Breast epithelium (tissue), 4 donors: ENCODE measurements at regions not wholly inside any gene's neighbourhood (a gene's known extent, or its start where the extent isn't known, plus 50 kb on each side); places are given as distances from the start of the nearest gene placed in this dataset.

Source experiments
- DNase-seq, 2 donors: peaks; one replicate each; pipeline ENCODE4 v3.0.0-alpha.2; 2019; ENCODE audit warnings: low spot score in 2 of 2
- H3K27ac ChIP-seq, 2 donors: fragments of 200-600 bp; sonication (generic) in 1 of 2; one replicate each; pipeline ENCODE4 v1.5.1; 2016 to 2019; ENCODE audit warnings: mild to moderate bottlenecking in 1 of 2
- H3K27me3 ChIP-seq, 2 donors: fragments of 200-600 bp; sonication (generic) in 1 of 2; one replicate each; pipeline versions ENCODE4 v1.5.1 to v1.6.0; 2017 to 2019; ENCODE audit warnings: control low read depth in 1 of 2, mild to moderate bottlenecking in 1 of 2
- H3K36me3 ChIP-seq: fragments of 200-600 bp; one replicate; pipeline ENCODE4 v1.5.1; 2019
- H3K4me1 ChIP-seq, 2 donors: fragments of 200-600 bp; sonication (generic); one replicate each; pipeline ENCODE4 v1.5.1; 2016 to 2019; ENCODE audit warnings: control low read depth in 1 of 2
- H3K4me3 ChIP-seq, 3 donors: fragments of 200-600 bp; sonication (generic); 1 replicate in 2 of 3; 2 replicates in 1 of 3; pipeline ENCODE4 v1.5.1; 2016 to 2019; ENCODE audit warnings: mild to moderate bottlenecking in 3 of 3, moderate library complexity in 2 of 3
- H3K9me3 ChIP-seq, 2 donors: fragments of 200-600 bp; sonication (generic) in 1 of 2; one replicate each; pipeline ENCODE4 v1.5.1; 2016 to 2019; ENCODE audit warnings: control low read depth in 1 of 2
- POLR2A ChIP-seq: fragments of 450-650 bp; IDR thresholded peaks from one replicate; pipeline ENCODE4 v1.6.1; 2016; ENCODE audit warnings: antibody characterized with exemption, mild to moderate bottlenecking, moderate library complexity
- POLR2AphosphoS5 ChIP-seq, 3 donors: sonication (generic); formaldehyde crosslinking; IDR thresholded peaks; one replicate each; pipeline ENCODE4 v1.6.1; 2017; ENCODE audit warnings: antibody characterized with exemption in 3 of 3
- intact Hi-C: fragments of 100-400 bp; cut with DNase I; formaldehyde crosslinking; loops from one replicate; pipeline ENCODE4 v1.15.1; 2023; ENCODE audit warnings: low total_unique reads
- TF ChIP-seq, protein P1 (sequence below), 3 donors: fragments of 450-650 bp; IDR thresholded peaks; one replicate each; pipeline ENCODE4 v1.5.1; 2016 to 2017; ENCODE audit warnings: antibody characterized with exemption in 3 of 3, mild to moderate bottlenecking in 3 of 3, moderate library complexity in 3 of 3

DNA sequence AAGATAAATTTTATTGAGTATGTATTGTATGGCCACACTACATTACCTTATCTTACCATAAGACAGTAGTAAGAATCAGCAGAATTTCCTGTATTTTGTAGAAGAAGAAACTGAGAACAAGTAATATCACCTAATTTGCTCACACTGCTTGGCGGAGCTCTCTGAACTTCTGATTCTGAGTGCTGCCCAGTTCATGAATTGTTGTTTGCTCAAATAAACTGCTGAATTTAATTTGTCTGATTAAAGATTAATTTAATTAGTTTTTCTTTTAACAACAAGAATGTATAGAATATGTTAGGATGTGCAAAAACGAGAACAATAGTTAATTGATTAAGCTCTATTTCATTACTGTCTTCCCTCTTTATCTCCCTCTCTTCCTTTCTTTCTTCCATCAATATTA lies 100.1 kb upstream of the ERBB4 start:
- H3K36me3 ChIP-seq: no peaks in the 10 kb centered on the region

DNA sequence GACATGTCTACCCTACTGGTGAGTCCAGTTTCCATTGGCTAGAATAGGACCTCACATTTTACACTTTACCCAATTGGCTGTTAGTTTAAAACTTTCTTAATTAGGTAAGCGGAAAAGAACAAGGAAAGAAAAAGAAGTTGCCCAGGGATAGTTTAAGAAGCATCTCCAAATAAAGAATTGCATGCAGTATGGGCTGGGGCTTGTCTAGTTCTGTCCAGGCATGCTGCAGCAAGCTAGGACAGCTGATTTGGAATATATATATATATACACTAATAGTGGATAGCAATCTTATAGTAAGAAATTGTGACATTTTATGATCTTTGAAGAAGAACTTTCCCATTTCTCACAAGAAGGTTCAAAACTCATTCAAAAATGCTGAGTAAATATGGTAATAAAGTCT lies 90.0 kb upstream of the ERBB4 start:
- intact Hi-C loops: no loop called here
- Histone ChIP-seq H3K4me3 (no peak overlapping the region), H3K27me3 (no peaks in the 10 kb centered on the region), H3K4me1 (no peaks in the 10 kb centered on the region), H3K27ac (no peak overlapping the region), H3K36me3 (no peaks in the 10 kb centered on the region), H3K9me3 (peaks cover 0 to 7% of the 10 kb centered on the region in 2 donors)
- DNase-seq: no peak
- TF ChIP-seq POLR2A (no peak), POLR2AphosphoS5 (IDR thresholded peaks at IDR 0.05) (no peak)
- TF ChIP-seq, protein P1, sequence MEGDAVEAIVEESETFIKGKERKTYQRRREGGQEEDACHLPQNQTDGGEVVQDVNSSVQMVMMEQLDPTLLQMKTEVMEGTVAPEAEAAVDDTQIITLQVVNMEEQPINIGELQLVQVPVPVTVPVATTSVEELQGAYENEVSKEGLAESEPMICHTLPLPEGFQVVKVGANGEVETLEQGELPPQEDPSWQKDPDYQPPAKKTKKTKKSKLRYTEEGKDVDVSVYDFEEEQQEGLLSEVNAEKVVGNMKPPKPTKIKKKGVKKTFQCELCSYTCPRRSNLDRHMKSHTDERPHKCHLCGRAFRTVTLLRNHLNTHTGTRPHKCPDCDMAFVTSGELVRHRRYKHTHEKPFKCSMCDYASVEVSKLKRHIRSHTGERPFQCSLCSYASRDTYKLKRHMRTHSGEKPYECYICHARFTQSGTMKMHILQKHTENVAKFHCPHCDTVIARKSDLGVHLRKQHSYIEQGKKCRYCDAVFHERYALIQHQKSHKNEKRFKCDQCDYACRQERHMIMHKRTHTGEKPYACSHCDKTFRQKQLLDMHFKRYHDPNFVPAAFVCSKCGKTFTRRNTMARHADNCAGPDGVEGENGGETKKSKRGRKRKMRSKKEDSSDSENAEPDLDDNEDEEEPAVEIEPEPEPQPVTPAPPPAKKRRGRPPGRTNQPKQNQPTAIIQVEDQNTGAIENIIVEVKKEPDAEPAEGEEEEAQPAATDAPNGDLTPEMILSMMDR (IDR thresholded peaks at IDR 0.05): no peak

More for the DNA sequence above, 100.1 kb upstream of the ERBB4 start:
- H3K9me3 ChIP-seq: no peaks in the 10 kb centered on the region
- H3K27me3 ChIP-seq: no peaks in the 10 kb centered on the region
- no peak overlapping the region for H3K4me3 ChIP-seq
- DNase-seq: no peak
- H3K4me1 ChIP-seq: no peaks in the 10 kb centered on the region
- intact Hi-C loops: no loop called here
- TF ChIP-seq, protein P1 (IDR thresholded peaks at IDR 0.05): no peak
- TF ChIP-seq POLR2A (no peak), POLR2AphosphoS5 (IDR thresholded peaks at IDR 0.05) (no peak)
- no peak overlapping the region for H3K27ac ChIP-seq

DNA sequence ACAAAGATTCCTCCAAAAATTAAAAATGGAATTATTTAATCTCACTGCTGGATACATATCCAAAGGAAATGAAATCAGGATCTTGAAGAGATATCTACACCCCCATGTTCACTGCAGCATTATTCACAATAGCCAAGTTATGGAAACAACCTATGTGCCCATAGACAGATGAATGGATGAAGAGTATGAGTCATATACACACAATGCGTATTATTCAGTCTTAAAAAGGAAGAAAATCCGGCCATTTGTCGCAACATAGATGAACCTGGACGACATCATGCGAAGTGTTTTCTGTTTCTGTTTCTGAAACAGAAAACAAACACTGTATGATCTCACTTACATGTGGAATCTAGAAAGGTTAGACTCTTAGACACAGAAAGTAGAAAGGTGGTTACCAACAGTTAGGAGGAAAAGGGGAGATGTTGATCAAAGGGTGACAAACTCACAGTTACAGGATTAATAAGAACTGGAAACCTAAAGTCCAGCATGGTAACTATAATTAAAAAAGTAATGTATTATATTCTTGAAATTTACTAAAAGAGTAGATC lies 87.8 kb upstream of the ERBB4 start:
- H3K9me3 ChIP-seq: peaks cover 0 to 7% of the 10 kb centered on the region in 2 donors
- intact Hi-C loops: no loop called here
- DNase-seq: no peak

DNA sequence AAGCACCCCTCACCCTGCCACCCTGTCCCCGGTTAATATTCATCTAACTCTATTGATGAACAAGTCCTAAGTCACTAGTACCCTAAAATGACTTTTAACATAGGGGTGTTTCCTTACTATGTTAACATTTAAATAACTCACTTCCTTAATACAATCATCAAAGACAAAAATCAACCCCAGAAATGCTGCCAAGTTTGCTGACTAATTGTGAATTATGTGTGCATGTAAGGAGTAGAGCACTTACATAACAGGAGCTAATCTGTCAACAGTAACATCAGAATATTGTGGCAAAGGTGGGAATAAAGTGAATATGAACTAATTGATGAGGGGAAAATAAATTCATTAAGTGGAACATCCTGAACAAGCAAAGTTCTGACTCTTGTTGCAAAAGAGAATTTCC lies 81.4 kb upstream of the ERBB4 start:
- Histone ChIP-seq H3K9me3 (no peaks in the 10 kb centered on the region), H3K4me1 (no peaks in the 10 kb centered on the region), H3K4me3 (no peak overlapping the region), H3K27ac (no peak overlapping the region), H3K36me3 (no peaks in the 10 kb centered on the region), H3K27me3 (no peaks in the 10 kb centered on the region)
- intact Hi-C loops: no loop called here
- DNase-seq: no peak
- no peak for TF ChIP-seq POLR2A
- TF ChIP-seq, protein P1 (IDR thresholded peaks at IDR 0.05): no peak
- no peak for TF ChIP-seq POLR2AphosphoS5 (IDR thresholded peaks at IDR 0.05)

More for the DNA sequence above, 87.8 kb upstream of the ERBB4 start:
- TF ChIP-seq POLR2A (no peak), POLR2AphosphoS5 (IDR thresholded peaks at IDR 0.05) (no peak)
- TF ChIP-seq, protein P1 (IDR thresholded peaks at IDR 0.05): no peak
- no peaks in the 10 kb centered on the region for H3K36me3 ChIP-seq
- no peaks in the 10 kb centered on the region for H3K4me1 ChIP-seq
- H3K4me3 ChIP-seq: no peak overlapping the region
- H3K27ac ChIP-seq: no peak overlapping the region
- no peaks in the 10 kb centered on the region for H3K27me3 ChIP-seq

DNA sequence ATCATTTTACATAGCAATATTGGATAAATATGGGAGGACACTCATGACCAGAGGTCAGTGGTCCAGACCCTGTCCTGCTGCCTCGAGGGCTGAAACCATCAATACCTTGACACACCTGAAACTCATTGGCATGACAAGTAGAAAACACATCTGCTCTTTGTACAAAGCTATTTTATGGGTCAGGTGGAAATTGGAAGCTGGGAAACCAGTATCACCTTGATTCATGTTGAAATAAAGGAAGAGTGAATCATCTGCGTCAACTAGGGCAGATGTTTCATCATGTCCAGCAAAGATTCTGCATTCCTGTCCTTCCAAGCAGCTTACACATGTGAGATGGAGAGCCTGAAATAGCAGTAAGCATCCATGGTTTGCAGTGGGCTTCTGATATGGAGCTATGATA lies 80.0 kb upstream of the ERBB4 start:
- Histone ChIP-seq H3K27ac (no peak overlapping the region), H3K36me3 (no peaks in the 10 kb centered on the region), H3K27me3 (no peaks in the 10 kb centered on the region), H3K4me3 (no peak overlapping the region), H3K9me3 (no peaks in the 10 kb centered on the region), H3K4me1 (no peaks in the 10 kb centered on the region)
- no peak for DNase-seq
- intact Hi-C loops: no loop called here
- TF ChIP-seq POLR2AphosphoS5 (IDR thresholded peaks at IDR 0.05) (no peak), POLR2A (no peak)
- TF ChIP-seq, protein P1 (IDR thresholded peaks at IDR 0.05): no peak
